Brain microvascular endothelial cell (primary cell): ENCODE measurements at regions not wholly inside any gene's neighbourhood (a gene's known extent, or its start where the extent isn't known, plus 50 kb on each side); places are given as distances from the start of the nearest gene placed in this dataset.

ENCODE experiments used
- DNase-seq: peaks from one replicate; pipeline ENCODE4 v3.0.0-alpha.2; 2020
- H3K27ac ChIP-seq: fragments of 250-450 bp; sonication (Bioruptor Pico); 2 replicates; pipeline ENCODE4 v1.5.1; 2020; ENCODE audit warnings: mild to moderate bottlenecking, moderate library complexity
- H3K27me3 ChIP-seq: fragments of 250-450 bp; sonication (Bioruptor Pico); replicated peaks from 2 replicates; pipeline ENCODE4 v1.5.1; 2020; ENCODE audit warnings: mild to moderate bottlenecking
- H3K36me3 ChIP-seq: fragments of 250-450 bp; sonication (Bioruptor Pico); replicated peaks from 2 replicates; pipeline ENCODE4 v1.5.1; 2020; ENCODE audit warnings: mild to moderate bottlenecking
- H3K4me3 ChIP-seq: 2 replicates; pipeline ENCODE4 v1.5.1; 2011; ENCODE audit warnings: low read depth, mild to moderate bottlenecking, control low read depth, low read length, moderate library complexity
- CTCF ChIP-seq: IDR thresholded peaks from 2 replicates; pipeline ENCODE4 v1.5.1; 2011; ENCODE audit warnings: low read depth, mild to moderate bottlenecking, moderate library complexity, low read length, control low read depth, inconsistent platforms; ENCODE audit errors: missing control alignments
- in situ Hi-C: cut with HindIII; loops from 2 replicates; pipeline ENCODE4 v1.10.0; 2017; ENCODE audit warnings: low sequenced_read_pairs, low pct_ligation_motif_present

- Histone ChIP-seq H3K27ac (peak overlapping the region; percentile 75), H3K27me3 (no peaks in the 10 kb centered on the region), H3K36me3 (no peaks in the 10 kb centered on the region), H3K4me3 (no peak overlapping the region)
- no peak for TF ChIP-seq CTCF
- DNase-seq = peak; percentile 32
- in situ Hi-C loops = no loop called here
These were observed 164.8 kb upstream of the STK17B start for GRCh38 chr2:196336207-196336606.

GRCh38 chr2:196336715-196337114, 165.3 kb upstream of the STK17B start:
- no peak for TF ChIP-seq CTCF
- Histone ChIP-seq H3K4me3 (no peak overlapping the region), H3K36me3 (no peaks in the 10 kb centered on the region), H3K27me3 (no peaks in the 10 kb centered on the region), H3K27ac (peak overlapping the region; percentile 25)
- DNase-seq = no peak
- in situ Hi-C loops = no loop called here

GRCh38 chr2:196337208-196337953, 166.0 kb upstream of the STK17B start:
- no peak overlapping the region for H3K27ac ChIP-seq
- no peaks in the 10 kb centered on the region for H3K27me3 ChIP-seq
- no peak for DNase-seq
- H3K4me3 ChIP-seq = no peak overlapping the region
- in situ Hi-C loops = no loop called here
- H3K36me3 ChIP-seq = no peaks in the 10 kb centered on the region
- TF ChIP-seq CTCF = peak; percentile 61

- Histone ChIP-seq H3K27ac (no peak overlapping the region), H3K4me3 (no peak overlapping the region), H3K36me3 (no peaks in the 10 kb centered on the region), H3K27me3 (no peaks in the 10 kb centered on the region)
- no peak for DNase-seq
- in situ Hi-C loops = no loop called here
- no peak for TF ChIP-seq CTCF
These were observed 167.1 kb upstream of the STK17B start for GRCh38 chr2:196338440-196338839.

- no peak overlapping the region for H3K27ac ChIP-seq
- no peaks in the 10 kb centered on the region for H3K27me3 ChIP-seq
- H3K36me3 ChIP-seq = no peaks in the 10 kb centered on the region
- H3K4me3 ChIP-seq = no peak overlapping the region
- DNase-seq = no peak
- no peak for TF ChIP-seq CTCF
- in situ Hi-C loops = no loop called here
These were observed 170.0 kb upstream of the STK17B start for GRCh38 chr2:196341277-196341841.
